ENCODE measurements at regions not wholly inside any gene's neighbourhood (a gene's known extent, or its start where the extent isn't known, plus 50 kb on each side); places are given as distances from the start of the nearest gene placed in this dataset.

- DNase-seq (ENCODE audit: low read depth): no peak
Measured at GRCh38 chr3:59542276-59542675, 492.5 kb upstream of the CFAP20DC start.

DNA sequence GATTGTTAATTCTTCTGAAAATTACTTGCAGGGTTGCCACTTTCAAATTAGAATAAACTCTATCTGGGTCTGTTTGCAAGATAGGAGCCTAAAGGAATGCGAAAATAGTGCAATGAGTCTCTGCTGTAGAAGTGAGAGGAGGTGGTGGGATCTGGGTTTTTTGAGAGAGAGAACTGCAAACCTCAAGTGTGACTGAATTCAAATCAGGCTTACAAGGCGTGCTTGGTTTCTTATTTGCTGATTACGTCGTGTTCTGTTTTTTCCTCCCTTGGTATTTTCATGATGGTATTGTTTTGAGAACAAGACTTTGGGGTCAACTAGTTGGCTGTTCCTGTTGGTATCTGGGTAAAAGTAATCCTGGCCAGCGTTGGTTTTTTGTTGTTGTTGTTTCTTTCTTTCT lies 490.9 kb upstream of the CFAP20DC start:
- no peak for DNase-seq (ENCODE audit: low read depth)

- no peak for DNase-seq (ENCODE audit: low read depth)
Measured at GRCh38 chr3:59540241-59540640, 490.4 kb upstream of the CFAP20DC start.

- DNase-seq (ENCODE audit: low read depth): no peak
Measured at GRCh38 chr3:59538753-59539432, 489.1 kb upstream of the CFAP20DC start.

DNA sequence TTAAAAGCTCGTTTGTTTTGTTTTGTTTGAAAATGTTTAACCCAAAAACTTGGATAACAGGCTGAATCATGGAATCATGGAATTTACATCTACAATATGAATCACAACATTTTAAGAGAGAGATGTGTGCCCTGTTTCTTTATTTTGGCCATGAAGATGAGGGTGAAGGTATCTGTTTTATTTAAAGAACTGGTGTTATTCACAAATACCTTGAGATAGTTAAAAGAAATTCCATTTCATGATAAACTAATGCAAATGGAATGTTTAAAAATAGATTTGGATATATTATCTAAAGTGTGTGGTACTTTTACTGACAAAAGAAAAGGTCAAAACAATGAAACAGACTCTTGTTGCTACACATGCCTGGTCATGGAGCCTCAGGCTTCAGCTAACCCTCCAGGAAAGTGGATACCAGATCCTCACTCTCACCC lies 486.0 kb upstream of the CFAP20DC start:
- DNase-seq (ENCODE audit: low read depth): no peak

GRCh38 chr3:59531994-59532393 lies 482.2 kb upstream of the CFAP20DC start:
- no peak for DNase-seq (ENCODE audit: low read depth)

DNA sequence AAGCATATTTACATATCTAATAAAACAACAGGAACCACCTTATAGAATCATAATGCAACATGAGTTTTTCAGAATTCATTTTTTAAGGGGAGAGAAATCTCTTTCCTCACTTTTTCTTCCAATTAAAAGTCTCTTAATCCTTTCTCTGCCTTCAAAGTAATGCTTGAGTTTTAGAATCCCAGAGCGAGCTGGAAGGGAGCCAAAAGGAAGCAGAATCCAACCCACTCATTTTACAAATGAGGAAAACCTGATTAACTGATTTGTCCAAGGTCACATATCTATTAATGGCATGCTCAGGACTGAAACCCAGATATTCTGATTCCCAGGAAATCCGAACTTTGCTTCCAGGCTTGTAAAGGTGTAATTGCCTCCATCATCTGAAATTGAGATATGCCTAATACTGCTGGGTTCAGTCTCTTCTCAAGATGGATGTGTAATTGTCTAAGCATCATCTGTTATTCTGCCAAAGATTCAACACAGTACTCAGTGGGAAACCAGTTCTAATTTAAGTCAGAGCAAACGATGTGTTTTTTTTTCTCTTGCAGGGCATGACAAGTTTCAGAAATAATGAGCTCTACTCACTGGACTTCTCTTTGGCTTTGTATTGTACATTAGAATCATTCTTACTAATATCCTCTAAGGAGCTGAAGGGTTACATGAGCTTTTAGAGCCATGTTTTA lies 481.4 kb upstream of the CFAP20DC start:
- DNase-seq (ENCODE audit: low read depth): no peak

GRCh38 chr3:59528251-59528650 lies 478.4 kb upstream of the CFAP20DC start:
- no peak for DNase-seq (ENCODE audit: low read depth)

DNA sequence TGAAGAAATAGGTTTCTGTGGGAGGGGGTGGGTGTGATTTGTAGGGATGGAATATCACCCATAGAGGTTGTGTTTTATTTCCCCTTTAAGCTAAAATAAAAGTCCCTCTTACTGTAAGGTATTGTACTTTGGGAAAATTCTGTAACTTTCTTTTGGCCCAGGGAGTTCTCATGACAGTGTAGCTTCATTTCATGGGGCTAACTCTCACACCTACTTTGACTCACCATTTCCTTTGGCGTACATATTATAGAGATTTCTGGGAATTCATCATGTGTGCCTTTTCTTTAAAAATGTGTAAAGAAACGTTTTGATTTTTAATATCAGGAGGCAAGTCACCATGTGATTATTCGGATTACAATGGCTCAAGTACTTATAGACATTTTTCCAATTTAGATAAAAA lies 477.7 kb upstream of the CFAP20DC start:
- DNase-seq (ENCODE audit: low read depth): no peak

DNA sequence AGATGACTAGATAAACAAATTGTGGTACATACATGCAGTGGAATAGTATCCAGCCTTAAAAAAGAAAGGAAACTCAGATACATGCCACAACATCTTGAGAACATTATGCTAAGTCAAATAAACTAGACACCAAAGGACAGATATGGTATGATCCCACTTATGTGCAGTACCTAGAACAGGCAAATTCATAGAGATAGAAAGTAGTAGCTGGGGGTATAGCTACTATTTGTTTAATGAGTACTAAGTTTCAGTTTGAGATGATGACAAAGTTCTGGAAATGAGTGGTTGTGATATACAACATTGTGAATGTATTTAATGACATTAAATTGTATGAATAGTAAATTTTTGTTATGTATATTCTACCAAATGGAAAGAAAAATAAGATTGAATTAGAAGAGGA lies 477.2 kb upstream of the CFAP20DC start:
- no peak for DNase-seq (ENCODE audit: low read depth)

- DNase-seq (ENCODE audit: low read depth): no peak
Measured at GRCh38 chr3:59522550-59522949, 472.7 kb upstream of the CFAP20DC start.

GRCh38 chr3:59519094-59519493 lies 469.3 kb upstream of the CFAP20DC start:
- DNase-seq (ENCODE audit: low read depth): no peak

DNA sequence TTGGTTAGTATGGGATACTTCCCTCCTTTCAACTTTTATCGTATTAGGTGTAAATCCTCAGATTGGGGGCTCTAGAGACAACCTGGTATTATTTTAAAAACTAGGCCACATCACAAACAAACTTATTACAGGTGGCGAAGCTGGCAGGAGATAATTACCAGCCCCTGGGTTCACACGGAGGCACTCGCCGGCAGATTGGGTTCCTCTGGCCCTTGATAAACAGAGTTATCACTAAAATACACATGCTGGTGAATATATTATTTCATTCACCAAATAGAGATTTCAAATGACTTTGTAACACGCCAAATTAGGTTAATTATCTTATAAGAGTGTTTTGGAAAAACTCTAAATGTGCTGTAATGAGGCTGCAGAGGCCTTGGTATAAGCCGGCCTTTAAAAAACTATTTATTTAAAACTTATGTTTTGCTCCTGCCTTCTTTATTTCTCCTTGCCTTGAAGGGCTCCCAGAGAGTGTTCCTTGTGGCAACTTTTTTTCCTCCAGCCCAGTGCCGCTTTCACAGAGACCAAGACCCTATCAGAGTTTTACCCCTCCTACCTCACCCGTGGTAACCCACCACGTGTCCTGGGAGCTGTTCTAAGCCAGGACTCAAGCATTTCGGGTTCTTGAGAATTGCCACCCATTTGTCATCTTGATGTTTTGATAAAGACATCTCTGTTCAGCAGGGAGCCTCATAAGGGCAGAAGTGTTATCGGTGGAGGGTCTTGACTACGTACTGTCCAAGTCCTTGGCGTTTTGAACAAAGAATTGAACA lies 468.6 kb upstream of the CFAP20DC start:
- no peak for DNase-seq (ENCODE audit: low read depth)

- no peak for DNase-seq (ENCODE audit: low read depth)
Measured at GRCh38 chr3:59517388-59517787, 467.6 kb upstream of the CFAP20DC start.

- DNase-seq (ENCODE audit: low read depth): no peak
Measured at GRCh38 chr3:59515966-59516365, 466.1 kb upstream of the CFAP20DC start.

- DNase-seq (ENCODE audit: low read depth): no peak
Measured at GRCh38 chr3:59514865-59515482, 465.1 kb upstream of the CFAP20DC start.

DNA sequence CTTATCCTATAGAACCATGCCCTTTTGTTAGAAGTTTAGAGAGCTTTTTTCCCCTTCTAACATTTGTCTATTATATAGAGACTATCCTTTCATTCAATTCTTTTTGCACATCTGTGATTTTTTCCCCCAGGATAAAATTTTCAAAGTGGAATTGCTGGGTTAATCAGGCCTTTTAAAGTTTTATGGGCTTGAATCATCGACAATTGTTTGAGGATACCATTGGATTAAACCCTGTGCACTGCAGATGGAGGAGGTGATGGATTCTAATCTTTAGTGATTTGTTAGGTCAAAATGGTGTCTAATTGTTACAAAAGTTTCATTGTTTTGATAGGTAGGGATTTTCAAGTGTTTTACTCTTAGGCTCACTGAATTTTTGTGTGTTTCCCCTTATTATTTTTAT lies 463.7 kb upstream of the CFAP20DC start:
- no peak for DNase-seq (ENCODE audit: low read depth)

GRCh38 chr3:59512066-59512465 lies 462.2 kb upstream of the CFAP20DC start:
- no peak for DNase-seq (ENCODE audit: low read depth)

GRCh38 chr3:59510576-59510975 lies 460.8 kb upstream of the CFAP20DC start:
- DNase-seq (ENCODE audit: low read depth): no peak

DNA sequence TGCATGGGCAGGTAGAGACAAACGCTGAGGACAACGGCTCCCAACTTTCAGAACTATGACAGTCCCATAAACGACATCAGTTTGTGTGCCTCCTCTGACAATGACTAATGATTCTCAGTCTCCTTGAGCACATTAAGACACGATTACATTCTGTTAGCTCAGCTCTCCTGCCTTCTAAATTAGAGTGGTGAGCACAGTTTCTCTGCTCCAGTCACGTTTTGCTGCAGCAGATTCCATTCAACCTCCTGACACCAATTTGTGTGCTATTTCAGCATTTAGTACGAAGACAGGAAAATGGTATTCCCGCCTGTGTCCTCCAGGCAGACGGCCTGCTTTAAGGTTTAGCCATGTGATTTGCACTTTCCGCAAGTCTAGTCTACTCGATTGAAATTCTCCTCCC lies 458.4 kb upstream of the CFAP20DC start:
- no peak for DNase-seq (ENCODE audit: low read depth)

DNA sequence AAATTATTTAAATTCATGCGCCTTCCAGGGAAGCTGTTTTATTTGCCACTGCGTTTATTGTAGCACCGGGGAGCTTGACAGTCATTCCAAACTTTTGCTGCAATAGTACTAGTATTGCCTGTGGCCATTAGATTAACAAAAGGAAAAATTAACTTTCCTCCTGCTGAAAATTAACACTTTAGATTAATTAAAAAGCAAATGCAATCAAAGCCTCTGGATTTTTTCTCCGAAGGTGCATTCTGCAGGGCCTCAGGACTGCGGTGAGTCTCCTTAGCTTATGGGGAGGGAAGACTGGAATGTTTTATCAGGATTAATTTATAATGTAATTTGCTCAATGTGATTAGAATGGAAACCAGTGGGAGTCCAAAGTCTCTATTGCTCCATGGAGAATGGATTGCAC lies 456.4 kb upstream of the CFAP20DC start:
- DNase-seq (ENCODE audit: low read depth): no peak

GRCh38 chr3:59503441-59503840 lies 453.6 kb upstream of the CFAP20DC start:
- DNase-seq (ENCODE audit: low read depth): no peak

DNA sequence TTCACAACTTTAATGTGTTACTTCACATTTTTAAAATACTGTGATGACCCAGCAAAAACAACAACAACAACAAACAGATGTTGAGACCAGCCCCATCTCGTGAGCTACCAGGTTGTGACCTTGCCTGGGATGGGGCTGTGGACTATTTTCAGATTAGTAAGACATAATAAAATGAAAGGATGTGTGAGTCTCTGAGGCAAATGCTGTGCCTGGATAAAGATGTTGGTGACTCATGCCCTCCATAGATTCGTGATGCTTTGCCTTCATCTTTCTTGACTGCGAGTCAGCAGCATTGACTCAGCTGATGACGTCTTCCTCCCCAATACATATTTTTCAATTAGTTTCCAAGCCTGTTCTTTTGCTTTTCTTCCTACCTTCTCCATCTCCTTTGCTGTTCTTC lies 453.0 kb upstream of the CFAP20DC start:
- no peak for DNase-seq (ENCODE audit: low read depth)
